DND-41 (cell line): ENCODE measurements at regions not wholly inside any gene's neighbourhood (a gene's known extent, or its start where the extent isn't known, plus 50 kb on each side); places are given as distances from the start of the nearest gene placed in this dataset.

ENCODE experiments used
- ATAC-seq: fragments of 200-7000 bp; cut with Tn5 transposase; 3 replicates; pipeline ENCODE4 v1.9.1; 2021; ENCODE audit warnings: low read depth; ENCODE audit not compliant: insufficient read depth
- DNase-seq: peaks from one replicate; pipeline ENCODE4 v3.0.0-alpha.2; 2020
- H2AFZ ChIP-seq: 2 replicates; pipeline ENCODE4 v1.6.0; 2012; ENCODE audit warnings: low read depth, low read length
- H3K27ac ChIP-seq: 2 replicates; pipeline ENCODE4 v1.5.1; 2012; ENCODE audit warnings: low read length, inconsistent platforms
- H3K27me3 ChIP-seq: fragments of 200-600 bp; sonication (generic); 2 replicates; pipeline ENCODE4 v1.6.0; 2012; ENCODE audit warnings: low read length, mild to moderate bottlenecking, inconsistent platforms; ENCODE audit not compliant: insufficient read depth, poor library complexity
- H3K36me3 ChIP-seq: 2 replicates; pipeline ENCODE4 v1.5.1; 2012; ENCODE audit warnings: low read length, inconsistent platforms; ENCODE audit not compliant: insufficient read depth
- H3K4me1 ChIP-seq: 2 replicates; pipeline ENCODE4 v1.5.1; 2012; ENCODE audit warnings: mild to moderate bottlenecking, low read length; ENCODE audit not compliant: insufficient read depth
- H3K4me2 ChIP-seq: 2 replicates; pipeline ENCODE4 v1.6.0; 2012; ENCODE audit warnings: mild to moderate bottlenecking, moderate library complexity, low read length, inconsistent platforms; ENCODE audit not compliant: insufficient read depth
- H3K4me3 ChIP-seq, 2 experiments: fragments of 200-600 bp in 1 of 2; shearing (Covaris generic) in 1 of 2; 2 replicates each; pipeline ENCODE4 v1.5.1; 2012 to 2016; ENCODE audit warnings: inconsistent platforms in 2 of 2, low read length in 2 of 2, mild to moderate bottlenecking in 2 of 2, low read depth in 1 of 2, moderate library complexity in 1 of 2
- H3K79me2 ChIP-seq: 2 replicates; pipeline ENCODE4 v1.6.0; 2012; ENCODE audit warnings: low read length, inconsistent platforms; ENCODE audit not compliant: insufficient read depth
- H3K9ac ChIP-seq: 2 replicates; pipeline ENCODE4 v1.6.0; 2012; ENCODE audit warnings: low read depth, mild to moderate bottlenecking, inconsistent platforms, low read length, moderate library complexity
- H3K9me3 ChIP-seq: 2 replicates; pipeline ENCODE4 v1.5.1; 2012; ENCODE audit warnings: low read length, moderate library complexity, mild to moderate bottlenecking, inconsistent platforms; ENCODE audit not compliant: insufficient read depth, severe bottlenecking
- H4K20me1 ChIP-seq: 2 replicates; pipeline ENCODE4 v1.6.0; 2012; ENCODE audit warnings: low read length; ENCODE audit not compliant: insufficient read depth
- CTCF ChIP-seq: IDR thresholded peaks from 2 replicates; pipeline ENCODE4 v1.5.1; 2012; ENCODE audit warnings: borderline replicate concordance, low read length, moderate library complexity, mild to moderate bottlenecking; ENCODE audit not compliant: poor library complexity, severe bottlenecking; ENCODE audit errors: extremely low read depth
- EZH2 ChIP-seq: IDR thresholded peaks from 3 replicates; pipeline ENCODE4 v1.6.1; 2012; ENCODE audit warnings: borderline replicate concordance, low read depth, mild to moderate bottlenecking, moderate library complexity, low read length, inconsistent platforms; ENCODE audit not compliant: severe bottlenecking

- H3K9ac ChIP-seq = no peak overlapping the region
- no peaks in the 10 kb centered on the region for H3K9me3 ChIP-seq
- no peak overlapping the region for H2AFZ ChIP-seq
- peaks cover 3% of the 10 kb centered on the region for H3K27me3 ChIP-seq
- TF ChIP-seq CTCF (no peak), EZH2 (no peak)
- H3K4me2 ChIP-seq = no peak overlapping the region
- no peaks in the 10 kb centered on the region for H3K79me2 ChIP-seq
- H4K20me1 ChIP-seq = no peaks in the 10 kb centered on the region
- no peaks in the 10 kb centered on the region for H3K36me3 ChIP-seq
- H3K4me3 ChIP-seq = no peak overlapping the region
- H3K27ac ChIP-seq = no peak overlapping the region
- no peak for ATAC-seq
- no peak for DNase-seq
- H3K4me1 ChIP-seq = no peaks in the 10 kb centered on the region
These were observed 502.1 kb upstream of the MAP3K7 start for GRCh38 chr6:91088976-91089375.

- Histone ChIP-seq H3K4me3 (no peak overlapping the region), H3K27ac (no peak overlapping the region), H3K4me2 (no peak overlapping the region), H3K27me3 (peaks cover 3% of the 10 kb centered on the region), H2AFZ (no peak overlapping the region), H3K9me3 (no peaks in the 10 kb centered on the region), H3K36me3 (no peaks in the 10 kb centered on the region), H3K4me1 (no peaks in the 10 kb centered on the region), H3K9ac (no peak overlapping the region), H3K79me2 (no peaks in the 10 kb centered on the region), H4K20me1 (no peaks in the 10 kb centered on the region)
- DNase-seq (no peak), ATAC-seq (no peak)
- TF ChIP-seq CTCF (no peak), EZH2 (no peak)
These were observed 501.6 kb upstream of the MAP3K7 start for GRCh38 chr6:91088515-91088914.

DNA sequence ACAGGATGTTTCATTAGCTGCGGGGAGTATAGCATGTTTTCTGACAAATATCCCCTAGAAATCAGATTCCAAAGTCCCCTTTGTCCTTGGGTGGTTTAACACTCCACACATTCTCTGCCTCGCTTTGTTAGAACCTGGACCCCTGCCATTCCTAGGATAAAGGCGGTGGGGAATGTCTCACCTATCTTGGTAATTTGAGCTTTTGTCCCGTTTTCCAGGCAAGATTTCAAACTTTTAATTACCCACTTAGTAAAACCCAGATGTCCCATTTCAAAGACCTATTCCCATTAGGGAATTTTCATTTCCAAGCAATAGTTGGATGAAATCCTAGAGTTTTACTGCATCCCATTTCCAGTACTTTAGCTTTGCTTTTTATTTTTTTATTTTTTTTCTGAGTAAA lies 501.0 kb upstream of the MAP3K7 start:
- no peak overlapping the region for H3K9ac ChIP-seq
- no peak overlapping the region for H3K4me2 ChIP-seq
- no peaks in the 10 kb centered on the region for H3K9me3 ChIP-seq
- H2AFZ ChIP-seq = no peak overlapping the region
- no peak overlapping the region for H3K27ac ChIP-seq
- peaks cover 3% of the 10 kb centered on the region for H3K27me3 ChIP-seq
- no peaks in the 10 kb centered on the region for H3K79me2 ChIP-seq
- no peak overlapping the region for H3K4me3 ChIP-seq
- no peaks in the 10 kb centered on the region for H3K4me1 ChIP-seq
- TF ChIP-seq EZH2 = no peak
- no peak for TF ChIP-seq CTCF
- H3K36me3 ChIP-seq = no peaks in the 10 kb centered on the region
- ATAC-seq (no peak), DNase-seq (no peak)
- no peaks in the 10 kb centered on the region for H4K20me1 ChIP-seq

- H3K4me3 ChIP-seq = no peak overlapping the region
- no peaks in the 10 kb centered on the region for H4K20me1 ChIP-seq
- no peak overlapping the region for H2AFZ ChIP-seq
- H3K9ac ChIP-seq = no peak overlapping the region
- TF ChIP-seq EZH2 (no peak), CTCF (no peak)
- H3K9me3 ChIP-seq = no peaks in the 10 kb centered on the region
- no peaks in the 10 kb centered on the region for H3K36me3 ChIP-seq
- no peaks in the 10 kb centered on the region for H3K27me3 ChIP-seq
- DNase-seq (no peak), ATAC-seq (no peak)
- no peaks in the 10 kb centered on the region for H3K79me2 ChIP-seq
- H3K27ac ChIP-seq = no peak overlapping the region
- no peak overlapping the region for H3K4me2 ChIP-seq
- H3K4me1 ChIP-seq = no peaks in the 10 kb centered on the region
These were observed 496.3 kb upstream of the MAP3K7 start for GRCh38 chr6:91083211-91083610.
